ENCODE measurements at regions not wholly inside any gene's neighbourhood (a gene's known extent, or its start where the extent isn't known, plus 50 kb on each side); places are given as distances from the start of the nearest gene placed in this dataset.

- no peaks in the 10 kb centered on the region for H3K4me1 Mint-ChIP-seq
- CTCF ChIA-PET: no interaction called here
- no peak overlapping the region for H3K4me3 Mint-ChIP-seq
- no peak for DNase-seq
- H3K9me3 Mint-ChIP-seq: no peaks in the 10 kb centered on the region
- H3K27ac Mint-ChIP-seq: no peak overlapping the region
- H3K36me3 Mint-ChIP-seq: no peaks in the 10 kb centered on the region
- no peaks in the 10 kb centered on the region for H3K27me3 Mint-ChIP-seq
Measured at GRCh38 chr18:73918816-73919215, 228.8 kb downstream of the FBXO15 start.

GRCh38 chr18:73917046-73917445, 230.6 kb downstream of the FBXO15 start:
- DNase-seq: no peak

GRCh38 chr18:73913505-73913904, 234.1 kb downstream of the FBXO15 start:
- Mint-ChIP-seq H3K36me3 (no peaks in the 10 kb centered on the region), H3K4me1 (no peaks in the 10 kb centered on the region), H3K9me3 (no peaks in the 10 kb centered on the region), H3K27ac (no peak overlapping the region), H3K4me3 (no peak overlapping the region), H3K27me3 (peaks cover 2% of the 10 kb centered on the region)
- DNase-seq: no peak
- CTCF ChIA-PET: no interaction called here

More at GRCh38 chr18:73917046-73917445, 230.6 kb downstream of the FBXO15 start:
- H3K36me3 Mint-ChIP-seq: no peaks in the 10 kb centered on the region
- no peaks in the 10 kb centered on the region for H3K9me3 Mint-ChIP-seq
- CTCF ChIA-PET: no interaction called here
- H3K4me1 Mint-ChIP-seq: no peaks in the 10 kb centered on the region
- H3K4me3 Mint-ChIP-seq: no peak overlapping the region
- no peak overlapping the region for H3K27ac Mint-ChIP-seq
- no peaks in the 10 kb centered on the region for H3K27me3 Mint-ChIP-seq

GRCh38 chr18:73908323-73908722, 239.3 kb downstream of the FBXO15 start:
- Mint-ChIP-seq H3K4me1 (no peaks in the 10 kb centered on the region), H3K27me3 (peaks cover 10% of the 10 kb centered on the region), H3K9me3 (no peaks in the 10 kb centered on the region)

GRCh38 chr18:73901566-73901965, 246.1 kb downstream of the FBXO15 start:
- CTCF ChIA-PET: no interaction called here
- H3K9me3 Mint-ChIP-seq: no peaks in the 10 kb centered on the region

More at GRCh38 chr18:73908323-73908722, 239.3 kb downstream of the FBXO15 start:
- DNase-seq: peak; percentile 34
- Mint-ChIP-seq H3K36me3 (no peaks in the 10 kb centered on the region), H3K4me3 (no peak overlapping the region), H3K27ac (no peak overlapping the region)
- CTCF ChIA-PET: interaction anchor here (0.6 kb wide), 1 partner anchor 149 kb away, joined by 3 read pairs; no protein-coding TSS in a partner anchor

GRCh38 chr18:73901151-73901550, 246.5 kb downstream of the FBXO15 start:
- CTCF ChIA-PET: no interaction called here
- Mint-ChIP-seq H3K4me3 (no peak overlapping the region), H3K9me3 (no peaks in the 10 kb centered on the region), H3K36me3 (no peaks in the 10 kb centered on the region), H3K27me3 (peaks cover 4% of the 10 kb centered on the region), H3K4me1 (no peaks in the 10 kb centered on the region), H3K27ac (no peak overlapping the region)
- DNase-seq: no peak

More at GRCh38 chr18:73901566-73901965, 246.1 kb downstream of the FBXO15 start:
- no peaks in the 10 kb centered on the region for H3K36me3 Mint-ChIP-seq
- DNase-seq: no peak
- no peak overlapping the region for H3K27ac Mint-ChIP-seq
- H3K27me3 Mint-ChIP-seq: peaks cover 4% of the 10 kb centered on the region
- no peak overlapping the region for H3K4me3 Mint-ChIP-seq
- H3K4me1 Mint-ChIP-seq: no peaks in the 10 kb centered on the region

- Mint-ChIP-seq H3K9me3 (no peaks in the 10 kb centered on the region), H3K4me3 (no peak overlapping the region), H3K27ac (no peak overlapping the region), H3K27me3 (peaks cover 4% of the 10 kb centered on the region), H3K36me3 (no peaks in the 10 kb centered on the region), H3K4me1 (no peaks in the 10 kb centered on the region)
- CTCF ChIA-PET: no interaction called here
- no peak for DNase-seq
Measured at GRCh38 chr18:73900106-73900835, 247.4 kb downstream of the FBXO15 start.

GRCh38 chr18:73897517-73897916, 250.1 kb downstream of the FBXO15 start:
- CTCF ChIA-PET: no interaction called here
- Mint-ChIP-seq H3K27ac (no peak overlapping the region), H3K4me3 (no peak overlapping the region), H3K4me1 (no peaks in the 10 kb centered on the region), H3K27me3 (no peaks in the 10 kb centered on the region), H3K36me3 (no peaks in the 10 kb centered on the region), H3K9me3 (no peaks in the 10 kb centered on the region)
- DNase-seq: no peak

- CTCF ChIA-PET: no interaction called here
- no peaks in the 10 kb centered on the region for H3K36me3 Mint-ChIP-seq
- H3K27me3 Mint-ChIP-seq: no peaks in the 10 kb centered on the region
- no peaks in the 10 kb centered on the region for H3K9me3 Mint-ChIP-seq
- no peak overlapping the region for H3K4me3 Mint-ChIP-seq
- H3K4me1 Mint-ChIP-seq: no peaks in the 10 kb centered on the region
- no peak for DNase-seq
- no peak overlapping the region for H3K27ac Mint-ChIP-seq
Measured at GRCh38 chr18:73896685-73897084, 250.9 kb downstream of the FBXO15 start.

GRCh38 chr18:73895701-73896100, 251.9 kb downstream of the FBXO15 start:
- no peak for DNase-seq
- CTCF ChIA-PET: no interaction called here

GRCh38 chr18:73893880-73894279, 253.8 kb downstream of the FBXO15 start:
- H3K4me3 Mint-ChIP-seq: no peak overlapping the region
- CTCF ChIA-PET: no interaction called here
- H3K9me3 Mint-ChIP-seq: no peaks in the 10 kb centered on the region
- H3K36me3 Mint-ChIP-seq: no peaks in the 10 kb centered on the region
- DNase-seq: no peak
- H3K4me1 Mint-ChIP-seq: no peaks in the 10 kb centered on the region
- no peak overlapping the region for H3K27ac Mint-ChIP-seq
- H3K27me3 Mint-ChIP-seq: no peaks in the 10 kb centered on the region

More at GRCh38 chr18:73895701-73896100, 251.9 kb downstream of the FBXO15 start:
- no peaks in the 10 kb centered on the region for H3K36me3 Mint-ChIP-seq
- H3K4me3 Mint-ChIP-seq: no peak overlapping the region
- H3K9me3 Mint-ChIP-seq: no peaks in the 10 kb centered on the region
- H3K27me3 Mint-ChIP-seq: no peaks in the 10 kb centered on the region
- no peak overlapping the region for H3K27ac Mint-ChIP-seq
- no peaks in the 10 kb centered on the region for H3K4me1 Mint-ChIP-seq

- Mint-ChIP-seq H3K4me1 (no peaks in the 10 kb centered on the region), H3K4me3 (no peak overlapping the region), H3K9me3 (no peaks in the 10 kb centered on the region), H3K27me3 (no peaks in the 10 kb centered on the region), H3K27ac (peak overlapping the region; percentile 45), H3K36me3 (no peaks in the 10 kb centered on the region)
- CTCF ChIA-PET: no interaction called here
- DNase-seq: no peak
Measured at GRCh38 chr18:73891572-73892421, 255.8 kb downstream of the FBXO15 start.

- no peak overlapping the region for H3K4me3 Mint-ChIP-seq
- no peaks in the 10 kb centered on the region for H3K27me3 Mint-ChIP-seq
- CTCF ChIA-PET: no interaction called here
- no peaks in the 10 kb centered on the region for H3K9me3 Mint-ChIP-seq
- H3K27ac Mint-ChIP-seq: no peak overlapping the region
- H3K36me3 Mint-ChIP-seq: no peaks in the 10 kb centered on the region
- DNase-seq: no peak
- H3K4me1 Mint-ChIP-seq: no peaks in the 10 kb centered on the region
Measured at GRCh38 chr18:73888565-73888964, 259.1 kb downstream of the FBXO15 start.

- no peaks in the 10 kb centered on the region for H3K4me1 Mint-ChIP-seq
- no peaks in the 10 kb centered on the region for H3K9me3 Mint-ChIP-seq
- no peak overlapping the region for H3K27ac Mint-ChIP-seq
- H3K36me3 Mint-ChIP-seq: no peaks in the 10 kb centered on the region
- no peak for DNase-seq
- no peak overlapping the region for H3K4me3 Mint-ChIP-seq
- H3K27me3 Mint-ChIP-seq: no peaks in the 10 kb centered on the region
- CTCF ChIA-PET: interaction anchor here (1.7 kb wide), 1 partner anchor 12 kb away, joined by 4 read pairs; no protein-coding TSS in a partner anchor
Measured at GRCh38 chr18:73887801-73888200, 259.8 kb downstream of the FBXO15 start.

GRCh38 chr18:73884868-73885267, 262.8 kb downstream of the FBXO15 start:
- Mint-ChIP-seq H3K4me3 (no peak overlapping the region), H3K4me1 (peaks cover 3% of the 10 kb centered on the region), H3K36me3 (no peaks in the 10 kb centered on the region), H3K27me3 (no peaks in the 10 kb centered on the region), H3K9me3 (no peaks in the 10 kb centered on the region), H3K27ac (no peak overlapping the region)
- CTCF ChIA-PET: no interaction called here
- DNase-seq: no peak

Data from activated naive CD4-positive, alpha-beta T cell treated with anti-CD3 and anti-CD28 coated beads, Interleukin-2, amount 10 ng/mL, durations not matched to agents 7 days and 5 days (primary cell).